WTC11 (cell line): ENCODE measurements at regions not wholly inside any gene's neighbourhood (a gene's known extent, or its start where the extent isn't known, plus 50 kb on each side); places are given as distances from the start of the nearest gene placed in this dataset.

Source experiments
- ATF3 ChIP-seq: sonication (generic); formaldehyde crosslinking; conservative IDR thresholded peaks from 2 replicates; pipeline ENCODE4 v1.8.1; 2022; ENCODE audit warnings: mild to moderate bottlenecking, missing genetic modification reagents
- CREB1 ChIP-seq: sonication (generic); formaldehyde crosslinking; IDR thresholded peaks from 2 replicates; pipeline ENCODE4 v1.8.0; 2023; ENCODE audit warnings: mild to moderate bottlenecking, missing genetic modification reagents
- CTCF ChIP-seq: fragments of 200-600 bp; IDR thresholded peaks from 2 replicates; pipeline ENCODE4 v1.8.0; 2022; ENCODE audit warnings: antibody characterized with exemption
- E2F4 ChIP-seq: sonication (generic); formaldehyde crosslinking; IDR thresholded peaks from 2 replicates; pipeline ENCODE4 v1.8.1; 2022; ENCODE audit warnings: low read depth, mild to moderate bottlenecking, moderate library complexity, missing genetic modification reagents, borderline replicate concordance
- ERG ChIP-seq: fragments of 250-450 bp; sonication (Bioruptor Pico); IDR thresholded peaks from 2 replicates; pipeline ENCODE4 v1.8.0; 2021; ENCODE audit warnings: mild to moderate bottlenecking
- FOXP1 ChIP-seq: sonication (generic); formaldehyde crosslinking; IDR thresholded peaks from 2 replicates; pipeline ENCODE4 v1.8.0; 2022; ENCODE audit warnings: missing genetic modification reagents, mild to moderate bottlenecking, moderate library complexity, borderline replicate concordance
- HMGXB4 ChIP-seq: sonication (generic); formaldehyde crosslinking; IDR thresholded peaks from 2 replicates; pipeline ENCODE4 v1.8.1; 2023; ENCODE audit warnings: mild to moderate bottlenecking, moderate library complexity, missing genetic modification reagents
- MAX ChIP-seq: sonication (generic); formaldehyde crosslinking; IDR thresholded peaks from 2 replicates; pipeline ENCODE4 v1.8.0; 2022; ENCODE audit warnings: mild to moderate bottlenecking, missing genetic modification reagents
- MYBL2 ChIP-seq: sonication (generic); formaldehyde crosslinking; IDR thresholded peaks from 2 replicates; pipeline ENCODE4 v1.8.1; 2023; ENCODE audit warnings: mild to moderate bottlenecking, moderate library complexity, missing genetic modification reagents
- NFATC4 ChIP-seq: fragments of 250-450 bp; sonication (Bioruptor Pico); IDR thresholded peaks from 2 replicates; pipeline ENCODE4 v1.9.0; 2021; ENCODE audit warnings: mild to moderate bottlenecking
- NR1H2 ChIP-seq: sonication (generic); formaldehyde crosslinking; IDR thresholded peaks from 2 replicates; pipeline ENCODE4 v1.9.0; 2021; ENCODE audit warnings: mild to moderate bottlenecking, moderate library complexity, missing genetic modification reagents

GRCh38 chr2:100702438-100703109, 117.4 kb upstream of the NPAS2 start:
- TF ChIP-seq ERG (no peak), E2F4 (CRISPR knock-in tag) (no peak), MAX (CRISPR knock-in tag) (no peak), NR1H2 (CRISPR knock-in tag) (no peak), CTCF (no peak), ATF3 (CRISPR knock-in tag) (no peak), CREB1 (CRISPR knock-in tag) (no peak), HMGXB4 (CRISPR knock-in tag) (no peak), FOXP1 (CRISPR knock-in tag) (no peak), NFATC4 (CRISPR knock-in tag) (no peak), MYBL2 (CRISPR knock-in tag) (no peak)
